GM19239 (cell line): ENCODE measurements at regions not wholly inside any gene's neighbourhood (a gene's known extent, or its start where the extent isn't known, plus 50 kb on each side); places are given as distances from the start of the nearest gene placed in this dataset.
"Not testable (repeated sequence)": the region's sequence is repeated elsewhere in the genome, so short reads cannot be mapped to it uniquely, and the experiment has no call there.

Source experiments
- DNase-seq: peaks from one replicate; pipeline ENCODE4 v3.0.0; 2011; ENCODE audit warnings: low spot score; ENCODE audit not compliant: insufficient read length
- FAIRE-seq: peaks from 2 replicates; lab custom pipeline; 2011; peaks lifted over from hg19 to GRCh38; lab: Jason Lieb, UNC

- no peak for FAIRE-seq
- DNase-seq = no peak
These were observed 130.0 kb upstream of the NANOGP8 start for GRCh38 chr15:35215093-35215492.

- FAIRE-seq = no peak
- DNase-seq = no peak
These were observed 126.3 kb upstream of the NANOGP8 start for GRCh38 chr15:35211240-35211902.

- DNase-seq (no peak), FAIRE-seq (no peak)
These were observed 125.3 kb upstream of the NANOGP8 start for GRCh38 chr15:35210370-35210769.

- no peak for DNase-seq
- no peak for FAIRE-seq
These were observed 124.7 kb upstream of the NANOGP8 start for GRCh38 chr15:35209838-35210237.

GRCh38 chr15:35208353-35208752, 123.3 kb upstream of the NANOGP8 start:
- FAIRE-seq (no peak), DNase-seq (no peak)

GRCh38 chr15:35206060-35206675, 121.1 kb upstream of the NANOGP8 start:
- DNase-seq = no peak
- FAIRE-seq = no peak

GRCh38 chr15:35198197-35198596, 113.1 kb upstream of the NANOGP8 start:
- FAIRE-seq (no peak), DNase-seq (no peak)

GRCh38 chr15:35197754-35198153, 112.7 kb upstream of the NANOGP8 start:
- DNase-seq = no peak
- no peak for FAIRE-seq

GRCh38 chr15:35197306-35197705, 112.2 kb upstream of the NANOGP8 start:
- DNase-seq = no peak
- no peak for FAIRE-seq

- no peak for FAIRE-seq
- DNase-seq = no peak
These were observed 111.2 kb upstream of the NANOGP8 start for GRCh38 chr15:35196273-35196672.

- DNase-seq = no peak
- FAIRE-seq = no peak
These were observed 110.6 kb upstream of the NANOGP8 start for GRCh38 chr15:35195649-35196048.

GRCh38 chr15:35195031-35195430, 109.9 kb upstream of the NANOGP8 start:
- no peak for DNase-seq
- no peak for FAIRE-seq

GRCh38 chr15:35194296-35194695, 109.2 kb upstream of the NANOGP8 start:
- FAIRE-seq (no peak), DNase-seq (no peak)

- no peak for DNase-seq
- no peak for FAIRE-seq
These were observed 106.7 kb upstream of the NANOGP8 start for GRCh38 chr15:35191783-35192182.

GRCh38 chr15:35186346-35186745, 101.3 kb upstream of the NANOGP8 start:
- no peak for DNase-seq
- no peak for FAIRE-seq

GRCh38 chr15:35184646-35185045, 99.6 kb upstream of the NANOGP8 start:
- FAIRE-seq = no peak
- no peak for DNase-seq

- FAIRE-seq (no peak), DNase-seq (no peak)
These were observed 97.9 kb upstream of the NANOGP8 start for GRCh38 chr15:35182841-35183479.

- no peak for DNase-seq
- no peak for FAIRE-seq
These were observed 96.4 kb upstream of the NANOGP8 start for GRCh38 chr15:35181538-35181937.

- peak; percentile 11 for FAIRE-seq
- DNase-seq = no peak
These were observed 94.6 kb upstream of the NANOGP8 start for GRCh38 chr15:35179739-35180138.

GRCh38 chr15:35178186-35178585, 93.1 kb upstream of the NANOGP8 start:
- FAIRE-seq, DNase-seq: not testable (repeated sequence)

GRCh38 chr15:35174948-35175347, 89.9 kb upstream of the NANOGP8 start:
- FAIRE-seq (no peak), DNase-seq (no peak)
